GM21619 (cell line): ENCODE measurements at regions not wholly inside any gene's neighbourhood (a gene's known extent, or its start where the extent isn't known, plus 50 kb on each side); places are given as distances from the start of the nearest gene placed in this dataset.

Experiments
- ATAC-seq: cut with Tn5 transposase; IDR thresholded peaks from one replicate; pipeline ENCODE4 v1.9.1; 2021; ENCODE audit not compliant: unreplicated experiment

DNA sequence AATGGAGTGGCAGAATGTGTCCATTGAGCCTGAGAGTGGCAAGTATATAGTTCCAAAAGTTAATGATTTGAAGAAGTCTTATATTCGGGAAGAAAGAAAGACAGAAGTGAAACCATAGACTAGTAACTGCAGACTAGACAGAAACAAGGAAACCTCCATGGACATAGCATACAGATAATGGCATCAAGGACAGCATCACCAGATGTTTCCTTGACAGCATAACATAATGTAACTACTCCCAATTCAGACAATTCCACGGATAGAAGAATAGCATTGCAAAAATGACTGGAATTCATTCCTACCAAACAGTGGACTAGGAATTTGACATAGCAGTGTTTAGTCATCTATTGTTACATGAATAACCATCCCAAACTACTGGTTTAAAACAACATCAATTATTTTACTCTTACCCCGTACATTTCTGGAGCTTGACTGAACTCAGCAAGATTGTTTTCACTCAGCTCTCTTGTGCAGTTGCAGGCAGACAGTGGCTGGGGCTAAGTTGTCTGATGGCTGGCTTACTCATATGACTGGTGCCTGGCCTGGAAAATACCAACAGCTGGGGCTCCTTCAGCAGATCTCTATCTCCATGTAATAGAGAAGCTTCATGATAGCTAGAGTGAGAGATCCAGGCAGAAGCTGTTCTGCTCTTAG is 109.7 kb upstream of the GADL1 start:
- ATAC-seq: peak; percentile 68

GRCh38 chr3:31008994-31009393 is 114.5 kb upstream of the GADL1 start:
- no peak for ATAC-seq

GRCh38 chr3:31009881-31010280 is 115.4 kb upstream of the GADL1 start:
- ATAC-seq: no peak

DNA sequence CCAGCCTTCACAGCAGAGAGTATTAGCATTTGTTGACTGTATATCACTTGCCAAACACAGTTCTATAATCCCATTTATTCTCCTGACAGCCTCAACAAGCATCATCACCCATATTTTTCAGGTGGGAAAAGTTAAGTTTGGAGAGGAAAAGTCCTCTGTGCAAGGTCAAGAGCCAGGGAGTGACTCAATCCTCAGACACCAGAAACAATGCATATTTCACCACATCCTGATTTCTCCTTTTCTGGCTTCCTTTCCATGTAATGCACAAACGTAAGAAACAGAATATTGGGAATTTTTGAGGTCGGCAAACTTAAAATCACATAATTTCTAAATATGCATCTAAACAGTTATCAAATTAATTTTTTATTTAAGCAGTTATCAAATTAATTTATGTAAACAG is 116.0 kb upstream of the GADL1 start:
- no peak for ATAC-seq

- no peak for ATAC-seq
Measured at GRCh38 chr3:31011380-31011779, 116.9 kb upstream of the GADL1 start.

DNA sequence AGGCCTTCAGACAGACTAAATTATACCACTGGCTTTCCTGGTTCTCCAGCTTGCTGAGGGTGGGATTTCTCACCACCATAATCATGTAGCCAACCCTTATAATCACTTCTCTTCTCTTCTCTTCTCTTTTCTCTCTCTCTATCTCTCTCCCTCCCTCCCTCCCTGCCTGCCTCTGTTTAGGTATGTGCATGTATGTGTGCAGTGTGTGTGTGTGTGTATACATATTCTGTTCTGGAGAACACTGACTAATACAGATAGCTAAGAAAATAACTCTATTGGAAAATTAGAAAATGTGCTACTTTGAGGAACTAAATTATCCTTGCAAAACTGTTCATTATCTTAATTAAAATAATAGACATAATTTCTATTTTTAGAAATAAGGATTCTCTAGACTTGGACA is 118.6 kb upstream of the GADL1 start:
- ATAC-seq: no peak

DNA sequence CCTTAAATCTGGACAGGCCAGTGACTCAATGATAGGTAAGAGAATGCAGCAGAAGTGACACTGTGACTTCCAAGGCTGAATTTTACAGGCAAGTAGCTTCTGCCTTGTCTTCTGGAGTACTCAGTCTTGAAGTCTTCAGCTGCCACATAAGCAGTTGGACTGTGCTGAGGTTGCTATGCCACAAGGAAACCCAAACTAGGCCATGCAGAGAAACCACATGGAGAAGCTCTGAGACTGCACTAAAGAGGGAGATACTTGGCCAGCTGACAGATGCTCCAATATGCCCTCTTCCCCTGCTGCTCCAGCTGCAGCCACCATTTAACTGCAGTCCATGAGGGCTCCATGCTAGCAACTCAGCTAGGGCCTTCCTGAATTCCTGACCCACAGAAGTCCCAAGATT is 119.4 kb upstream of the GADL1 start:
- ATAC-seq: no peak

- ATAC-seq: no peak
Measured at GRCh38 chr3:31014317-31015040, 120.0 kb upstream of the GADL1 start.

- ATAC-seq: no peak
Measured at GRCh38 chr3:31016196-31016595, 121.7 kb upstream of the GADL1 start.

DNA sequence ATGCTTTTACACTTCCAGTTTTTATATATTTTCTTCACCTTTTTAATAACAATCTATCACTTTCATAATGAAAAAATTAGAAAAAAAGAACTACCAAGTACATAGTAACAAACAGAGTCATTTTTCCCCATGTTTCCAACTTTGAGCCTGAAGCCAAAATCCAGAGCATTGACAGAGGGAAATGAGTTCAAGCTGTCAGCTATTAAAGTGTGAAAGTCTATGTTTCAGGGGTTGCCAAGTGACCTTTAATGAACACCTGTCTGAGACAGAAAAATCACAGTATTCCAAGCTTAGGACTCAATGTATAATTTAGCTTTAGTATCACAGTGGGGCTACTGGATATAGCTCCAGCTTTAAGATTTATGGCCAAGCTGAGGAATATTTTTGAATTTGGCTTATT is 128.3 kb upstream of the GADL1 start:
- ATAC-seq: no peak

DNA sequence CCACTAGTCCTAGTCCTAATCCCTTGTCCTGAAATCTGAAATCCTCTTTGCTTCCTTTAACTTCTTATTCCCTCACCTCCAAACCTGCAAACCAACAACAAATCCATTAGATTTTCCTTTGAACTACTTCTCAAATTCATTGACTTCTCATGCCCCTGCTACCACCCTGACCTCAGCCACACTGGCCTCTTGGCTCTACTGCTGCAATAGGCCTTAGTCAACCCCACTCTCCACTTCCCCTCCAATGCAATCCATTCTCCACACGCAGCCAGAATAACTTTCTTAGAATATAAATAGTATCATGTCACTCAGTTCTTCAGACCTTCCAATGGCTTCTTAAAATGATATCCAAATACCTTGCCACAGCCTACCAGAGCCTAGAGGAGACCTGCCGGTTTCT is 131.1 kb upstream of the GADL1 start:
- no peak for ATAC-seq

GRCh38 chr3:31027191-31027761 is 132.8 kb upstream of the GADL1 start:
- no peak for ATAC-seq

GRCh38 chr3:31027914-31028313 is 133.5 kb upstream of the GADL1 start:
- no peak for ATAC-seq

- no peak for ATAC-seq
Measured at GRCh38 chr3:31028766-31029165, 134.3 kb upstream of the GADL1 start.

GRCh38 chr3:31029706-31030105 is 135.2 kb upstream of the GADL1 start:
- no peak for ATAC-seq

GRCh38 chr3:31035681-31036080 is 141.2 kb upstream of the GADL1 start:
- ATAC-seq: no peak

GRCh38 chr3:31038086-31038739 is 143.8 kb upstream of the GADL1 start:
- no peak for ATAC-seq

GRCh38 chr3:31039145-31039544 is 144.7 kb upstream of the GADL1 start:
- no peak for ATAC-seq

GRCh38 chr3:31041161-31041978 is 146.9 kb upstream of the GADL1 start:
- ATAC-seq: no peak

DNA sequence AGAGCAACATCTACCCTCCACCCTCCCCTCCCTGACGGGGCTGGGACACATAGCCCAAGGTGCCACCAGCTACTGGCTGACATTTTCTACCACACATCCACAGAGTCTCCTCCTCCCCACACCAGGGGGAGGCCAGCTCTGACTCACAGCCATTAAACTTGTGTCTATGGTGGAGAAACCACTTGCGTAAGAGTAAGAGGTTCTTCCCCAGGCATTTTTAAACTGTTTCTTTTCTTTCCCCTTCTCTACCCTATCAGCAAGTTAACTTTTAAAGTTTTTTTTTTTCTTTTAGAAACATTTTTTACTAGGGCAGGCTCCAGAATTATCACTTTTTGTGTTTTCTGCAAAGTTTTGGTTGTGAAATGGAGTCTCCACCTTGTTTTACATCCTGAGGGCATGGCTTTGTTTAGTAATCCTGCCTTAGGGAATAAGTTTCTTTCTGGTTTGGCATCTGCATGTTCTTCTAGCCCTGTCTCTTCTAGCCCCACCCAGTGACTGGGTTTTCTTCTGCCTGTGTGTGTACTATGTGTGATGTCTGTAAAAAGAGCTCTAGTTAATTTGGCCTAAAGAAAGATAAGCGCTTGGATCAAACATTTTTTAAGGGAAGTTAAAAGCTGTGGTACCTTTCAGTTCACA is 148.8 kb upstream of the GADL1 start:
- no peak for ATAC-seq

DNA sequence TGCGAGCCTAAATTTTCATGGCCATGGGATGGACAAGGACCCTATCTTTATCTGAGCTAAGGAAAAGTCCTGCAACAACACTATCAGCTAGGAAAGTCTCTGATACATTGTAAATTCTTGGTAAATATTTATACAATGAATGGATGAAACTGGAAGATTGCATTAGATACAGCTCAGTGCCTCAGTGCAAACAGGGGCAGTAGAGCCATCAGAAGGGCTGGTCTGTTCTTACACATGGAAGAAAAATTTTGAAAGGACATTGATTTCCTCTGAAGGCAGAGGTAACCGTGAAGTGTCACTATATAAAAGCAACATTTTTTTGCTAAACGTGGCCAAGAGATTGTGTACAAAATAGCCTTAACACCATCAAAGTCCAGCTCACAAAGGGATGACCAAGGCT is 153.2 kb upstream of the GADL1 start:
- ATAC-seq: no peak
